ENCODE measurements at regions not wholly inside any gene's neighbourhood (a gene's known extent, or its start where the extent isn't known, plus 50 kb on each side); places are given as distances from the start of the nearest gene placed in this dataset.

DNA sequence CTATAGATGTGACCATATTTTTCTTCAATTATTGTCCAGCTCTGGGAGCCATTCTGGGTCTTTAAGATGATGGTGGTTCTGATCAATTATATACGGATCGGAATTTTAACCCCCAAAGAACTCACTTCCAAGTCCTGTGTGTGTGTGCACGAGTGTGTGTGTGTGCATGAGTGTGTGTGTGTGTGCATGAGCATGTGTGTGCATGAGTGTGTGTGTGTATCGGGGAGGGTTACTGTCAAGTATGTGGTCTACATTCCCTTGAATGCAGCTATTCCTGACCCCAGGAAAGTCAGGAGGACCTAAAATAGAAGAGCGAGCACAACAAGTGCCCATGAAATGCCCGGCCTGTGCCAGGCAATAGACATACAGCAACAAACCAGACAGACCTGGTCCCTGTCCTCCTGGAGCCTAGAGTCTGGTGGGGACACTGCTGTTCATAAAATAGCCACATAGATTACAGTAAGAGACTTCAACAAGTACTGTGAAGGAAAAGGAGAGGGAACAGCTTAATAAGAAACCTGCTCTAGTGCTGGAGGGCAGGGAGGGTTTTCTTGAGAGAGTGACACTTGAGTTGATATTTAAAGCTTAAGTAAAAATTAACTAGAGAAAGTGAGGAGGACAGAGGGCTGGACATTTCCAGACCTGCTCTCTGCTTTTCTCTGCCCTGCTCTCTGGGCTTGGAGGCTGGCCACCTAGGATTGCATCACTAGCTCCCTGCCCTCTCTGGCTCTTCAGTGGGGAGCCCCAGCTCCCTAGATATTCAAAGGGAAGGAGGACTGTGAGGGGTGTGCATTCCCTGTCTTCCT is 66.1 kb upstream of the SPON1 start:
- H3K27me3 ChIP-seq (ENCODE audit: insufficient read depth): no peaks in the 10 kb centered on the region
- H3K4me1 Mint-ChIP-seq: peaks cover 6% of the 10 kb centered on the region; the same call in 2 of the 3 replicates
- no peaks in the 10 kb centered on the region for H4K20me1 ChIP-seq (replicated peaks; ENCODE audit: insufficient read depth)
- no peaks in the 10 kb centered on the region for H3K79me2 ChIP-seq (replicated peaks; ENCODE audit: insufficient read depth)
- no peak overlapping the region for H3K4me3 ChIP-seq
- H3K36me3 ChIP-seq (ENCODE audit: insufficient read depth): no peaks in the 10 kb centered on the region
- DNase-seq (ENCODE audit: low spot score): no peak
- no peak overlapping the region for H3K4me2 ChIP-seq
- TF ChIP-seq EZH2 (IDR thresholded peaks at IDR 0.05; ENCODE audit: low read depth, unreplicated experiment) (no peak), ZNF114 (CRISPR knock-in tag; IDR thresholded peaks at IDR 0.05) (no peak), POLR2AphosphoS5 (IDR thresholded peaks at IDR 0.05; ENCODE audit: low read depth) (no peak), EZH2phosphoT487 (IDR thresholded peaks at IDR 0.05; ENCODE audit: unreplicated experiment) (no peak)
- TF ChIP-seq, protein P1, sequence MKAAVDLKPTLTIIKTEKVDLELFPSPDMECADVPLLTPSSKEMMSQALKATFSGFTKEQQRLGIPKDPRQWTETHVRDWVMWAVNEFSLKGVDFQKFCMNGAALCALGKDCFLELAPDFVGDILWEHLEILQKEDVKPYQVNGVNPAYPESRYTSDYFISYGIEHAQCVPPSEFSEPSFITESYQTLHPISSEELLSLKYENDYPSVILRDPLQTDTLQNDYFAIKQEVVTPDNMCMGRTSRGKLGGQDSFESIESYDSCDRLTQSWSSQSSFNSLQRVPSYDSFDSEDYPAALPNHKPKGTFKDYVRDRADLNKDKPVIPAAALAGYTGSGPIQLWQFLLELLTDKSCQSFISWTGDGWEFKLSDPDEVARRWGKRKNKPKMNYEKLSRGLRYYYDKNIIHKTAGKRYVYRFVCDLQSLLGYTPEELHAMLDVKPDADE (IDR thresholded peaks at IDR 0.05): no peak
- no peaks in the 10 kb centered on the region for H3F3A ChIP-seq (replicated peaks; ENCODE audit: low read depth)
- H3K36me3 Mint-ChIP-seq (ENCODE audit: low read depth): no peaks in the 10 kb centered on the region
- ATAC-seq: no peak
- no peak overlapping the region for H3K4me3 Mint-ChIP-seq
- H3K9me3 Mint-ChIP-seq: no peaks in the 10 kb centered on the region
- no peaks in the 10 kb centered on the region for H3K4me1 ChIP-seq (ENCODE audit: insufficient read depth)
- no peak overlapping the region for H3K27ac Mint-ChIP-seq
- H2AFZ ChIP-seq: no peak overlapping the region
- H3K27ac ChIP-seq (ENCODE audit: low read depth): no peak overlapping the region
- peaks cover 5% of the 10 kb centered on the region for H3K27me3 Mint-ChIP-seq (ENCODE audit: insufficient read depth, low read depth, poor library complexity)
- no peaks in the 10 kb centered on the region for H3K9me2 ChIP-seq (ENCODE audit: insufficient read depth)

DNA sequence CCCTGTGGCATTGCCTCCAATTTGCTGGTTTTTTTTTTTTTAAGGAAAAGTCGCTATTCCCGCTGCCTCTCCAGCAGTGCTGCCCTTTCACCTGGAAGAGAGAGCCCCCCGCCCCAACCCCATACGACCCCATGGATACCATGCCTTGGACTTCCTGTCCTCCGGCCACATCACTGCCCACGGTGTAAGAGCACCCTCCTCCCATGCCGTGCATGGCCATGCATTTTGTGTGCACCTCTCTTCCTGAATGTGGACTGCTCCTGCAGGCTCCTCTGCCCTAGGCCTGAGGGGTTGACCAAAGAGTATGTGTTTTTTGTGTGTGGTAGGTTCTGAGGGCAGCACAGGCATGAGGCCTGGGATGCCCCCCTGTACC is 65.6 kb upstream of the SPON1 start:
- H3F3A ChIP-seq (replicated peaks; ENCODE audit: low read depth): no peaks in the 10 kb centered on the region
- no peaks in the 10 kb centered on the region for H3K36me3 Mint-ChIP-seq (ENCODE audit: low read depth)
- H2AFZ ChIP-seq: no peak overlapping the region
- DNase-seq (ENCODE audit: low spot score) (no peak), ATAC-seq (no peak)
- no peak overlapping the region for H3K27ac ChIP-seq (ENCODE audit: low read depth)
- no peaks in the 10 kb centered on the region for H3K27me3 ChIP-seq (ENCODE audit: insufficient read depth)
- H3K27me3 Mint-ChIP-seq (ENCODE audit: insufficient read depth, low read depth, poor library complexity): peaks cover 5% of the 10 kb centered on the region
- H3K4me3 Mint-ChIP-seq: no peak overlapping the region
- no peaks in the 10 kb centered on the region for H3K9me3 Mint-ChIP-seq
- no peaks in the 10 kb centered on the region for H3K36me3 ChIP-seq (ENCODE audit: insufficient read depth)
- H4K20me1 ChIP-seq (replicated peaks; ENCODE audit: insufficient read depth): no peaks in the 10 kb centered on the region
- no peak overlapping the region for H3K27ac Mint-ChIP-seq
- H3K4me1 Mint-ChIP-seq: peaks cover 6% of the 10 kb centered on the region; the same call in 2 of the 3 replicates
- no peaks in the 10 kb centered on the region for H3K4me1 ChIP-seq (ENCODE audit: insufficient read depth)
- H3K4me3 ChIP-seq: no peak overlapping the region
- H3K4me2 ChIP-seq: no peak overlapping the region
- no peaks in the 10 kb centered on the region for H3K9me2 ChIP-seq (ENCODE audit: insufficient read depth)
- H3K79me2 ChIP-seq (replicated peaks; ENCODE audit: insufficient read depth): no peaks in the 10 kb centered on the region
- no peak for TF ChIP-seq JUNB (IDR thresholded peaks at IDR 0.05; ENCODE audit: unreplicated experiment)
- TF ChIP-seq, protein P2, sequence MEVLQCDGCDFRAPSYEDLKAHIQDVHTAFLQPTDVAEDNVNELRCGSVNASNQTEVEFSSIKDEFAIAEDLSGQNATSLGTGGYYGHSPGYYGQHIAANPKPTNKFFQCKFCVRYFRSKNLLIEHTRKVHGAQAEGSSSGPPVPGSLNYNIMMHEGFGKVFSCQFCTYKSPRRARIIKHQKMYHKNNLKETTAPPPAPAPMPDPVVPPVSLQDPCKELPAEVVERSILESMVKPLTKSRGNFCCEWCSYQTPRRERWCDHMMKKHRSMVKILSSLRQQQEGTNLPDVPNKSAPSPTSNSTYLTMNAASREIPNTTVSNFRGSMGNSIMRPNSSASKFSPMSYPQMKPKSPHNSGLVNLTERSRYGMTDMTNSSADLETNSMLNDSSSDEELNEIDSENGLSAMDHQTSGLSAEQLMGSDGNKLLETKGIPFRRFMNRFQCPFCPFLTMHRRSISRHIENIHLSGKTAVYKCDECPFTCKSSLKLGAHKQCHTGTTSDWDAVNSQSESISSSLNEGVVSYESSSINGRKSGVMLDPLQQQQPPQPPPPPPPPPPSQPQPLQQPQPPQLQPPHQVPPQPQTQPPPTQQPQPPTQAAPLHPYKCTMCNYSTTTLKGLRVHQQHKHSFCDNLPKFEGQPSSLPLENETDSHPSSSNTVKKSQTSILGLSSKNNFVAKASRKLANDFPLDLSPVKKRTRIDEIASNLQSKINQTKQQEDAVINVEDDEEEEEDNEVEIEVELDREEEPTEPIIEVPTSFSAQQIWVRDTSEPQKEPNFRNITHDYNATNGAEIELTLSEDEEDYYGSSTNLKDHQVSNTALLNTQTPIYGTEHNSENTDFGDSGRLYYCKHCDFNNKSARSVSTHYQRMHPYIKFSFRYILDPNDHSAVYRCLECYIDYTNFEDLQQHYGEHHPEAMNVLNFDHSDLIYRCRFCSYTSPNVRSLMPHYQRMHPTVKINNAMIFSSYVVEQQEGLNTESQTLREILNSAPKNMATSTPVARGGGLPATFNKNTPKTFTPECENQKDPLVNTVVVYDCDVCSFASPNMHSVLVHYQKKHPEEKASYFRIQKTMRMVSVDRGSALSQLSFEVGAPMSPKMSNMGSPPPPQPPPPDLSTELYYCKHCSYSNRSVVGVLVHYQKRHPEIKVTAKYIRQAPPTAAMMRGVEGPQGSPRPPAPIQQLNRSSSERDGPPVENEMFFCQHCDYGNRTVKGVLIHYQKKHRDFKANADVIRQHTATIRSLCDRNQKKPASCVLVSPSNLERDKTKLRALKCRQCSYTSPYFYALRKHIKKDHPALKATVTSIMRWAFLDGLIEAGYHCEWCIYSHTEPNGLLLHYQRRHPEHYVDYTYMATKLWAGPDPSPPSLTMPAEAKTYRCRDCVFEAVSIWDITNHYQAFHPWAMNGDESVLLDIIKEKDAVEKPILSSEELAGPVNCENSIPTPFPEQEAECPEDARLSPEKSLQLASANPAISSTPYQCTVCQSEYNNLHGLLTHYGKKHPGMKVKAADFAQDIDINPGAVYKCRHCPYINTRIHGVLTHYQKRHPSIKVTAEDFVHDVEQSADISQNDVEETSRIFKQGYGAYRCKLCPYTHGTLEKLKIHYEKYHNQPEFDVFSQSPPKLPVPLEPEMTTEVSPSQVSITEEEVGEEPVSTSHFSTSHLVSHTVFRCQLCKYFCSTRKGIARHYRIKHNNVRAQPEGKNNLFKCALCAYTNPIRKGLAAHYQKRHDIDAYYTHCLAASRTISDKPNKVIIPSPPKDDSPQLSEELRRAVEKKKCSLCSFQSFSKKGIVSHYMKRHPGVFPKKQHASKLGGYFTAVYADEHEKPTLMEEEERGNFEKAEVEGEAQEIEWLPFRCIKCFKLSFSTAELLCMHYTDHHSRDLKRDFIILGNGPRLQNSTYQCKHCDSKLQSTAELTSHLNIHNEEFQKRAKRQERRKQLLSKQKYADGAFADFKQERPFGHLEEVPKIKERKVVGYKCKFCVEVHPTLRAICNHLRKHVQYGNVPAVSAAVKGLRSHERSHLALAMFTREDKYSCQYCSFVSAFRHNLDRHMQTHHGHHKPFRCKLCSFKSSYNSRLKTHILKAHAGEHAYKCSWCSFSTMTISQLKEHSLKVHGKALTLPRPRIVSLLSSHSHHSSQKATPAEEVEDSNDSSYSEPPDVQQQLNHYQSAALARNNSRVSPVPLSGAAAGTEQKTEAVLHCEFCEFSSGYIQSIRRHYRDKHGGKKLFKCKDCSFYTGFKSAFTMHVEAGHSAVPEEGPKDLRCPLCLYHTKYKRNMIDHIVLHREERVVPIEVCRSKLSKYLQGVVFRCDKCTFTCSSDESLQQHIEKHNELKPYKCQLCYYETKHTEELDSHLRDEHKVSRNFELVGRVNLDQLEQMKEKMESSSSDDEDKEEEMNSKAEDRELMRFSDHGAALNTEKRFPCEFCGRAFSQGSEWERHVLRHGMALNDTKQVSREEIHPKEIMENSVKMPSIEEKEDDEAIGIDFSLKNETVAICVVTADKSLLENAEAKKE (CRISPR knock-in tag; IDR thresholded peaks at IDR 0.05): no peak
- TF ChIP-seq POLR2AphosphoS5 (IDR thresholded peaks at IDR 0.05; ENCODE audit: low read depth): no peak
- no peak for TF ChIP-seq ZNF114 (CRISPR knock-in tag; IDR thresholded peaks at IDR 0.05)
- no peak for TF ChIP-seq EZH2 (IDR thresholded peaks at IDR 0.05; ENCODE audit: low read depth, unreplicated experiment)
- TF ChIP-seq, protein P1 (IDR thresholded peaks at IDR 0.05): no peak
- no peak for TF ChIP-seq EZH2phosphoT487 (IDR thresholded peaks at IDR 0.05; ENCODE audit: unreplicated experiment)
- no peak for TF ChIP-seq ZNF331 (CRISPR knock-in tag; IDR thresholded peaks at IDR 0.05; ENCODE audit: low read depth)
- no peak for TF ChIP-seq STAT1 (IDR thresholded peaks at IDR 0.05; ENCODE audit: unreplicated experiment)
- TF ChIP-seq NANOG (IDR thresholded peaks at IDR 0.05; ENCODE audit: borderline replicate concordance): no peak
- no peak for TF ChIP-seq CREB1 (CRISPR knock-in tag; IDR thresholded peaks at IDR 0.05; ENCODE audit: low read depth)
